SK-N-SH (cell line): ENCODE measurements at regions not wholly inside any gene's neighbourhood (a gene's known extent, or its start where the extent isn't known, plus 50 kb on each side); places are given as distances from the start of the nearest gene placed in this dataset.

Experiments used
- CTCF ChIA-PET: fragments of 300-600, 350-600 bp; formaldehyde crosslinking; extraction: SDS; loops from one replicate; lab custom pipeline; 2021; lab: Yijun Ruan, JAX
- POLR2A ChIA-PET: fragments of 350-600 bp; sonication (Branson Sonifier 250); formaldehyde crosslinking; extraction: SDS; loops from one replicate; lab custom pipeline; 2020; ENCODE audit warnings: antibody characterized with exemption, inconsistent platforms; lab: Yijun Ruan, JAX
- DNase-seq: peaks from one replicate; pipeline ENCODE4 v3.0.0; 2012
- H2AFZ ChIP-seq: fragments of 200-600 bp; sonication (generic); 2 replicates; pipeline ENCODE4 v1.8.1; 2016; ENCODE audit warnings: antibody characterized with exemption, mild to moderate bottlenecking, low read depth
- H3F3A ChIP-seq: fragments of 200-600 bp; sonication (generic); replicated peaks from 2 replicates; pipeline ENCODE3; 2016; ENCODE audit warnings: antibody characterized with exemption, mild to moderate bottlenecking; ENCODE audit not compliant: insufficient read depth
- H3K27ac ChIP-seq, 2 experiments: fragments of 200-500 bp in 1 of 2; fragments of 200-600 bp in 1 of 2; sonication (Bioruptor generic) in 1 of 2; sonication (generic), shearing (Covaris generic) in 1 of 2; 2 replicates each; pipeline versions ENCODE4 v1.5.1 to v1.6.1; 2014 to 2016; ENCODE audit warnings: low read depth in 2 of 2, inconsistent platforms in 1 of 2, low read length in 1 of 2, mild to moderate bottlenecking in 1 of 2, mixed read lengths in 1 of 2
- H3K27me3 ChIP-seq: fragments of 200-600 bp; sonication (generic), shearing (Covaris generic); 2 replicates; pipeline ENCODE4 v1.6.1; 2016; ENCODE audit warnings: mixed run types; ENCODE audit not compliant: insufficient read depth
- H3K36me3 ChIP-seq, 2 experiments: fragments of 200-500 bp in 1 of 2; fragments of 200-600 bp in 1 of 2; sonication (Bioruptor generic) in 1 of 2; sonication (generic) in 1 of 2; replicated peaks in 1 of 2; 2 replicates each; pipeline versions ENCODE3 to v1.5.1; 2014 to 2016; ENCODE audit warnings: low read length in 1 of 2, mild to moderate bottlenecking in 1 of 2; ENCODE audit not compliant: insufficient read depth in 2 of 2, control insufficient read depth in 1 of 2
- H3K4me1 ChIP-seq, 2 experiments: fragments of 200-500 bp in 1 of 2; fragments of 200-600 bp in 1 of 2; sonication (Bioruptor generic) in 1 of 2; sonication (generic), shearing (Covaris generic) in 1 of 2; 2 replicates each; pipeline versions ENCODE4 v1.5.1 to v1.6.1; 2014 to 2016; ENCODE audit warnings: low read depth in 1 of 2, low read length in 1 of 2, mixed run types in 1 of 2; ENCODE audit not compliant: insufficient read depth in 2 of 2, control insufficient read depth in 1 of 2
- H3K4me2 ChIP-seq: fragments of 200-600 bp; sonication (generic), shearing (Covaris generic); 2 replicates; pipeline ENCODE4 v1.6.1; 2017; ENCODE audit warnings: mixed run types
- H3K4me3 ChIP-seq, 2 experiments: fragments of 200-500 bp in 1 of 2; fragments of 200-600 bp in 1 of 2; sonication (Bioruptor generic) in 1 of 2; sonication (generic), shearing (Covaris generic) in 1 of 2; 2 replicates each; pipeline versions ENCODE4 v1.5.1 to v1.8.1; 2014 to 2016; ENCODE audit warnings: low read depth in 2 of 2, inconsistent platforms in 1 of 2, low read length in 1 of 2, mild to moderate bottlenecking in 1 of 2, mixed read lengths in 1 of 2, moderate library complexity in 1 of 2
- H3K79me2 ChIP-seq: fragments of 200-600 bp; sonication (generic); 2 replicates; pipeline ENCODE4 v1.8.1; 2017; ENCODE audit warnings: mild to moderate bottlenecking; ENCODE audit not compliant: insufficient read depth
- H3K9ac ChIP-seq: fragments of 200-600 bp; sonication (generic); 2 replicates; pipeline ENCODE4 v1.6.1; 2017; ENCODE audit warnings: mixed run types
- H3K9me2 ChIP-seq: fragments of 200-600 bp; sonication (generic); 2 replicates; pipeline ENCODE4 v1.6.1; 2017; ENCODE audit warnings: mixed run types
- H3K9me3 ChIP-seq: fragments of 200-600 bp; sonication (generic); 2 replicates; pipeline ENCODE4 v1.6.1; 2017; ENCODE audit warnings: mixed run types, mild to moderate bottlenecking, moderate library complexity
- H4K20me1 ChIP-seq: fragments of 200-600 bp; sonication (generic); 2 replicates; pipeline ENCODE4 v1.6.1; 2017; ENCODE audit warnings: mild to moderate bottlenecking, mixed run types; ENCODE audit not compliant: insufficient read depth
- CTCF ChIP-seq: fragments of 200-600 bp; sonication (generic); IDR thresholded peaks from 2 replicates; pipeline ENCODE4 v1.6.1; 2017; ENCODE audit warnings: antibody characterized with exemption, mild to moderate bottlenecking, moderate library complexity
- FOXJ3 ChIP-seq: sonication (generic); formaldehyde crosslinking; IDR thresholded peaks from 2 replicates; pipeline ENCODE4 v1.5.1; 2020; ENCODE audit warnings: mild to moderate bottlenecking, missing genetic modification reagents
- FOXM1 ChIP-seq: IDR thresholded peaks from 2 replicates; pipeline ENCODE4 v1.4.0; 2012; ENCODE audit warnings: low read depth, mild to moderate bottlenecking
- MAX ChIP-seq: IDR thresholded peaks from 2 replicates; pipeline ENCODE4 v1.4.0; 2012; ENCODE audit warnings: low read depth
- MXI1 ChIP-seq: IDR thresholded peaks from 2 replicates; pipeline ENCODE4 v1.6.1; 2012; ENCODE audit warnings: mild to moderate bottlenecking, low read depth, low read length, improper control_type of control experiment
- NFIC ChIP-seq: IDR thresholded peaks from 2 replicates; pipeline ENCODE4 v1.4.0; 2012; ENCODE audit warnings: borderline replicate concordance
- NRF1 ChIP-seq: IDR thresholded peaks from 2 replicates; pipeline ENCODE4 v1.6.1; 2012; ENCODE audit warnings: low read depth, mild to moderate bottlenecking, low read length
- PBX3 ChIP-seq: IDR thresholded peaks from 2 replicates; pipeline ENCODE4; 2012
- POLR2AphosphoS5 ChIP-seq: IDR thresholded peaks from 2 replicates; pipeline ENCODE4 v1.6.1; 2012; ENCODE audit warnings: low read depth, low read length
- RAD21 ChIP-seq: IDR thresholded peaks from 2 replicates; pipeline ENCODE4 v1.6.1; 2012; ENCODE audit warnings: mild to moderate bottlenecking, low read length
- RCOR1 ChIP-seq: fragments of 150-350 bp; IDR thresholded peaks from 2 replicates; pipeline ENCODE4 v1.6.1; 2017; ENCODE audit warnings: antibody characterized with exemption, low read length
- RFX5 ChIP-seq: IDR thresholded peaks from 2 replicates; pipeline ENCODE4 v1.6.1; 2012; ENCODE audit warnings: mild to moderate bottlenecking, improper control_type of control experiment, low read length
- RXRA ChIP-seq: IDR thresholded peaks from 2 replicates; pipeline ENCODE4 v1.4.0; 2012; ENCODE audit warnings: low read depth, mild to moderate bottlenecking, borderline replicate concordance
- SIN3A ChIP-seq: IDR thresholded peaks from 2 replicates; pipeline ENCODE4 v1.6.1; 2012; ENCODE audit warnings: low read depth, mild to moderate bottlenecking, low read length, moderate library complexity, borderline replicate concordance
- TAF1 ChIP-seq: IDR thresholded peaks from 2 replicates; pipeline ENCODE4 v1.6.1; 2012; ENCODE audit warnings: low read depth, mild to moderate bottlenecking, low read length, moderate library complexity, borderline replicate concordance
- TCF12 ChIP-seq: IDR thresholded peaks from 2 replicates; pipeline ENCODE4 v1.4.0; 2012
- TEAD4 ChIP-seq: IDR thresholded peaks from 2 replicates; pipeline ENCODE4 v1.4.0; 2012; ENCODE audit warnings: mild to moderate bottlenecking, borderline replicate concordance; ENCODE audit not compliant: insufficient read depth
- YY1 ChIP-seq: IDR thresholded peaks from 2 replicates; pipeline ENCODE4 v1.4.0; 2012; ENCODE audit warnings: low read depth, mild to moderate bottlenecking
- ZBTB33 ChIP-seq: IDR thresholded peaks from 2 replicates; pipeline ENCODE4 v1.4.0; 2012; ENCODE audit warnings: low read depth, borderline replicate concordance
- WGBS: methylation state at CpG from one replicate; pipeline ENCODE4 v1.1.6; 2017; ENCODE audit warnings: low lambda C conversion rate; 5-methylcytosine and 5-hydroxymethylcytosine counted together
- TF ChIP-seq, protein P1 (sequence below): fragments of 150-350 bp; IDR thresholded peaks from 2 replicates; pipeline ENCODE4 v1.6.1; 2016; ENCODE audit warnings: mild to moderate bottlenecking, low read depth, low read length

GRCh38 chr13:66068683-66069082 lies 1161.5 kb downstream of the PCDH9 start:
- H3K4me3 ChIP-seq = no peak overlapping the region
- no peaks in the 10 kb centered on the region for H3K27me3 ChIP-seq
- no peaks in the 10 kb centered on the region for H3K4me1 ChIP-seq
- H3F3A ChIP-seq = no peaks in the 10 kb centered on the region
- H3K9me3 ChIP-seq = no peaks in the 10 kb centered on the region
- DNase-seq = no peak
- H3K4me2 ChIP-seq = no peak overlapping the region
- no peak overlapping the region for H3K9ac ChIP-seq
- no peaks in the 10 kb centered on the region for H3K79me2 ChIP-seq
- H2AFZ ChIP-seq = no peak overlapping the region
- whole genome bisulfite sequencing = 75% methylated on average over 2 of the region's 2 CpGs
- ChIA-PET POLR2A (no interaction called here), CTCF (no interaction called here)
- no peaks in the 10 kb centered on the region for H4K20me1 ChIP-seq
- TF ChIP-seq MXI1 (no peak), NRF1 (no peak), TCF12 (no peak), TAF1 (no peak), RXRA (no peak), TEAD4 (no peak), FOXM1 (no peak), CTCF (no peak), POLR2AphosphoS5 (no peak), RCOR1 (no peak), FOXJ3 (no peak), MAX (no peak), NFIC (no peak), SIN3A (no peak), RFX5 (no peak), ZBTB33 (no peak), RAD21 (no peak), YY1 (no peak), PBX3 (no peak)
- TF ChIP-seq, protein P1, sequence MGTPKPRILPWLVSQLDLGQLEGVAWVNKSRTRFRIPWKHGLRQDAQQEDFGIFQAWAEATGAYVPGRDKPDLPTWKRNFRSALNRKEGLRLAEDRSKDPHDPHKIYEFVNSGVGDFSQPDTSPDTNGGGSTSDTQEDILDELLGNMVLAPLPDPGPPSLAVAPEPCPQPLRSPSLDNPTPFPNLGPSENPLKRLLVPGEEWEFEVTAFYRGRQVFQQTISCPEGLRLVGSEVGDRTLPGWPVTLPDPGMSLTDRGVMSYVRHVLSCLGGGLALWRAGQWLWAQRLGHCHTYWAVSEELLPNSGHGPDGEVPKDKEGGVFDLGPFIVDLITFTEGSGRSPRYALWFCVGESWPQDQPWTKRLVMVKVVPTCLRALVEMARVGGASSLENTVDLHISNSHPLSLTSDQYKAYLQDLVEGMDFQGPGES = no peak
- peaks cover 0 to 4% of the 10 kb centered on the region in 2 experiments for H3K36me3 ChIP-seq
- no peak overlapping the region for H3K27ac ChIP-seq
- H3K9me2 ChIP-seq = peaks cover 4% of the 10 kb centered on the region; the same call in 1 of the 2 replicates
